ENCODE measurements at regions not wholly inside any gene's neighbourhood (a gene's known extent, or its start where the extent isn't known, plus 50 kb on each side); places are given as distances from the start of the nearest gene placed in this dataset.

- Histone ChIP-seq H3K4me3 (no peak overlapping the region), H3K4me1 (peaks cover 7% of the 10 kb centered on the region), H3K27ac (no peak overlapping the region), H3K27me3 (no peaks in the 10 kb centered on the region), H3K9me3 (no peaks in the 10 kb centered on the region), H3K36me3 (no peaks in the 10 kb centered on the region)
- intact Hi-C loops (cut with DNase I) = no loop called here
- TF ChIP-seq POLR2AphosphoS5 (IDR thresholded peaks at IDR 0.05; ENCODE audit: insufficient read depth in 1 of 2, low read depth in 1 of 2) (no peak), CTCF (IDR thresholded peaks at IDR 0.05) (no peak), POLR2A (IDR thresholded peaks at IDR 0.05) (no peak)
- no peak for DNase-seq (ENCODE audit: extremely low spot score in 2 of 2)
These were observed 67.9 kb upstream of the LPAR1 start for GRCh38 chr9:111106202-111106601.

GRCh38 chr9:111102793-111103464, 64.7 kb upstream of the LPAR1 start:
- no peak for DNase-seq (ENCODE audit: extremely low spot score in 2 of 2)
- Histone ChIP-seq H3K4me1 (peaks cover 7% of the 10 kb centered on the region), H3K4me3 (no peak overlapping the region), H3K27ac (peak overlapping the region; percentile 56), H3K9me3 (no peaks in the 10 kb centered on the region), H3K27me3 (no peaks in the 10 kb centered on the region), H3K36me3 (no peaks in the 10 kb centered on the region)
- TF ChIP-seq POLR2AphosphoS5 (IDR thresholded peaks at IDR 0.05; ENCODE audit: insufficient read depth in 1 of 2, low read depth in 1 of 2) (no peak), CTCF (IDR thresholded peaks at IDR 0.05) (no peak), POLR2A (IDR thresholded peaks at IDR 0.05) (no peak)
- intact Hi-C loops (cut with DNase I) = no loop called here

- Histone ChIP-seq H3K27me3 (no peaks in the 10 kb centered on the region), H3K4me3 (no peak overlapping the region), H3K9me3 (no peaks in the 10 kb centered on the region), H3K4me1 (peaks cover 15% of the 10 kb centered on the region), H3K36me3 (no peaks in the 10 kb centered on the region), H3K27ac (no peak overlapping the region)
- intact Hi-C loops (cut with DNase I) = no loop called here
- no peak for DNase-seq (ENCODE audit: extremely low spot score in 2 of 2)
- TF ChIP-seq POLR2A (IDR thresholded peaks at IDR 0.05) (no peak), CTCF (IDR thresholded peaks at IDR 0.05) (no peak), POLR2AphosphoS5 (IDR thresholded peaks at IDR 0.05; ENCODE audit: insufficient read depth in 1 of 2, low read depth in 1 of 2) (no peak)
These were observed 61.1 kb upstream of the LPAR1 start for GRCh38 chr9:111099199-111100008.

GRCh38 chr9:111098093-111098492, 59.8 kb upstream of the LPAR1 start:
- Histone ChIP-seq H3K4me3 (no peak overlapping the region), H3K27me3 (no peaks in the 10 kb centered on the region), H3K36me3 (no peaks in the 10 kb centered on the region), H3K9me3 (no peaks in the 10 kb centered on the region), H3K27ac (no peak overlapping the region), H3K4me1 (peaks cover 14% of the 10 kb centered on the region)
- DNase-seq (ENCODE audit: extremely low spot score in 2 of 2) = no peak
- no peak for TF ChIP-seq CTCF (IDR thresholded peaks at IDR 0.05)
- TF ChIP-seq POLR2A (IDR thresholded peaks at IDR 0.05) = no peak
- no peak for TF ChIP-seq POLR2AphosphoS5 (IDR thresholded peaks at IDR 0.05; ENCODE audit: insufficient read depth in 1 of 2, low read depth in 1 of 2)
- intact Hi-C loops (cut with DNase I) = no loop called here

- Histone ChIP-seq H3K27me3 (no peaks in the 10 kb centered on the region), H3K27ac (peak overlapping the region; percentile 71), H3K36me3 (no peaks in the 10 kb centered on the region), H3K4me3 (no peak overlapping the region), H3K9me3 (no peaks in the 10 kb centered on the region), H3K4me1 (peaks cover 12% of the 10 kb centered on the region)
- intact Hi-C loops (cut with DNase I) = no loop called here
- TF ChIP-seq POLR2A (IDR thresholded peaks at IDR 0.05) = no peak
- no peak for TF ChIP-seq POLR2AphosphoS5 (IDR thresholded peaks at IDR 0.05; ENCODE audit: insufficient read depth in 1 of 2, low read depth in 1 of 2)
- TF ChIP-seq CTCF (IDR thresholded peaks at IDR 0.05) = no peak
- no peak for DNase-seq (ENCODE audit: extremely low spot score in 2 of 2)
These were observed 57.8 kb upstream of the LPAR1 start for GRCh38 chr9:111096051-111096450.
